DMS 273 (cell line): ENCODE measurements at regions not wholly inside any gene's neighbourhood (a gene's known extent, or its start where the extent isn't known, plus 50 kb on each side); places are given as distances from the start of the nearest gene placed in this dataset.

Experiments
- DNase-seq: peaks from one replicate; lab custom pipeline; 2025; ENCODE audit not compliant: unreplicated experiment; lab: John Stamatoyannopoulos, UW

DNA sequence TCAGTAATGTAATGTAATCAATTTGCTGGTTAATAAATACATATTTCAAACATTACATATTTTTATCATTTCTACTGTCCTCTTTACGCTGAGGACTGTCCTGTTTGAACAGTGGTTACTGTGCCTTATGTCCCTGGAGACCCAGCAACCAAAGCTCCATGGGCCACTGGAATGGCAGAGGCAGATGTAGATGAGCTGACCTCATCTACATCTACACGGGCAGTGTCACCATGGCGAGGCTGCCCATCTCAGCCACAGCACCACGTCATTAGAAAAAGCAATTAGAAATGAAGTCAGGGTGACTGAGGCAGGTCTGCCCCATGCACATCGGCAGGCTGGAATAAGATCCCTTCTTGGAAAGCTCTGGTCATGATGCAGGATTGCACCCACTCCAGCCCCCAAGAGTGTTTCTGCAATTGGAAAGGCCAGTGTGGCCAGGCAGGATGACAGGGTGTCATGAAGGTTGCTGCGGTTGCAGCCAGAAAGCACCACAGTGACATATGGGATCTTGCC is 237.5 kb downstream of the NDUFA10 start:
- DNase-seq = no peak

DNA sequence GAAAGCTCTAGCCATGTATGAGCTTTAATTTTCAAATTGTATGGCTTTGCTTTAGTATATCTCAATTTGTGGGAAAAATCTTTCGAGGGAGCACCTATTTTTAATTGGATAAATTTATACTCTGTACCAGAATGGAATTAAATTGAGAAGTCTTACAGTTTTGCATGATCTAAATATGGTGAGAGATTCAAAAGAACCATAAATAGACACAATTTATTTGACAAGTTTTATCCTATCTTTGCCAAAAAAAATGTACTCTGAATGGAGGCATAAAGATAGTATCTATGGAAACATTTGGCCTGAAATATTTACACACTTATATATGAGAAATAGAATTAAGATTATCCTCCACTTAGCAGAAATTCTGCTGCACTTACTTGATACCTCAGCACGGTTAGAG is 238.4 kb downstream of the NDUFA10 start:
- no peak for DNase-seq

DNA sequence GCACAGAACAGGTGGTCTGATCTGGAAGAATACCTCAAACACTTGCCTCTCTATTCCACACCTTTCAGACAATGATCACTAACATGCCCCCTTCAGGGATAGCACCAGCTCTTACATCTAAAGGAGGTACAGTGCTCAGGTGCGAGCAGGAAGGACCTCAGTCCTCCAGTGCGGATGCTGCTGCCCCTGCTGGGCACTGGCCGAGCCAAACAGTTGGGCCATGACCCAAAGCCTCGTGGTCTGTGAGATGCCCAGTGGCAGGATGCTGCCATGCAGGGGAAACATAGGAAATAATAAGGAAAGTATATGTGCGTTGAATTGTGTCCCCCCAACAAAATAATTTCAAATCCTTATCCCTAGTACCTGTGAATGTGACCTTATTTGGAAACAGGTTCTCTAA is 243.7 kb downstream of the NDUFA10 start:
- no peak for DNase-seq

DNA sequence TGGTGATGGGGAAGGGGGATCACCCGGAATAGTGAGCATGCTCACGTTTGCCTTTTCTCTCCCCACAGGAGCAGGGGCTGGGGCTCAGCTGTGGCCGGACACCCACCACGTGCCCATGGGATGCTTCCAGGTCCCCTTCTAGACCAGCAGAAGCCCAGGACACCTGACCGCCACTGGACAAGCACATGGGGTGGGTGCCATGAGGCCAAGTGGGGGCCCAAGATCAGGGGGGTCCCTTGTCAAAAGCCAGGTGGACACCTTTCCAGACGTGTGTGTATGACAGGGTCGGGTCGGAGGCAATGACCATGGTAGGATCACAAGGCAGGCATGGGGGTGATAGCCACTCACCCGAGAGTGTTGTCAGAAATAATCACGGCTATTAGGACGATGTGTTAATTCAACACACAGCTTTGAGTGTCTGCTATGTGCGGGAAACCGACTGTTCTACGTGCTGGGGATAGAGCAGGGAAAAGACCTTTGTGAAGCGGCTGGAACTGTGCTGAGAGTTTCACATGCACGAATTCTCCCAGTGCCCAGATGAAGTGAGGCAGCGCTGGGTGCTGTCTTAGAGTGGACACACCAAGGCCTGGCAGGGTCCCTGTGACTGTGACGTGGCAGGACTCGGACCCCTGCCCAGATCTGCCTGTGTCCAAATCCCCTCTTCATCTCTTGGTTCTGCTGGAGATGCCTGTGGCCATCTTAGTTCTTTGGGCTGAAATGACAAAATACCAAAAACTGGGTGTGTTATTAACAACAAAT is 244.7 kb downstream of the NDUFA10 start:
- no peak for DNase-seq

DNA sequence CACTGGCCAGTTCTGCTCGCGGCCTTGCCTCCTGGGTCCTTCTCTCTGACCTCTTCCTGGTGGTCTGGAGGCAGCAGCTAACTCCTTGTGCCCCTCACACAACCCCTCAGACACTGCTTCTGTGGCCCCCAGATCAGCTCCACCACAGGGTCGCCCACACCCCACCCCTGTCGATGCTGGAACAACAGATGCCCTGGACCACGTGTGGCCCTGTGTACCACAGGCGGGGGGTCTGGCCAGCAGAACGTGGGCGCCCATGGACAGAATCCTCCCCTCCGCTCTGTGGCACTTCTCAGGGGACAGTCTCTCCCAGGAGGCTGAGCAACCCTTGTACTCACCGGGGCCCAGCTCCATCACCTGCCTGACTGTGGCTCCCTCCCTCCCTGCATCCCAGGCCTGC is 245.6 kb downstream of the NDUFA10 start:
- no peak for DNase-seq

DNA sequence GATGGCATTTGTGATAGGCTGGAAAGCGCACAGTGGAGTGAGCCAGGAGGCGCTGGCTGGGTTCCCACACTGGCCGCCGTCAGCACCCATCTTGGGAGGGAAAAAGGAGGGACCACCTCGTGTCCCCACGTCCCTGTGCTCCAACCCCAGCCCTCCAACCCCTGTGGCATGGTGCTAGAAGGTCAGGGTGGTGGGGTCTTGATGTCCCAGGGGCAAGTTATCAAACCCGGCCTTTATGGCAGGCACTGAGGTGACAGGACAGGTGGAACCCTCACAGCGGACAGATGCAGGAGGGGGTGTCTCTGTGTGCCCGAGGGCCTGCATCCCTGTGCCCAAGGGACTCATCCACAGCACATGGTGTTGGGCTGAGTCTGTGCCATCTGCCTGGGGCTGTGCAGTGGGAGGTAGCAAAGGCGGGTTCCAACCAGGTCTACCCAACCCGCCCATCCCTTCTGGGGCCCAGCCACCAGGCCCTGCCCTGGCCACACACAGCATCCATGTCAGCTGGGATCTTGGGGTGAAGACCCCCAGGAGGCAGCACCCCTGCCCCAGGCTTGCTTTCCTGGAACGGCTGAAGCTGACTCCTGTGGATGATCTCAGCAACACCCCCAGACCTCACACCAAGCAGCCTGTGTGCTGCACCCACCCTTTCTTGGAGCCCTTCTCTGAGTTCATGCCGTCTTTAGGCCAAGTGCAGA is 246.1 kb downstream of the NDUFA10 start:
- DNase-seq = peak; percentile 28

DNA sequence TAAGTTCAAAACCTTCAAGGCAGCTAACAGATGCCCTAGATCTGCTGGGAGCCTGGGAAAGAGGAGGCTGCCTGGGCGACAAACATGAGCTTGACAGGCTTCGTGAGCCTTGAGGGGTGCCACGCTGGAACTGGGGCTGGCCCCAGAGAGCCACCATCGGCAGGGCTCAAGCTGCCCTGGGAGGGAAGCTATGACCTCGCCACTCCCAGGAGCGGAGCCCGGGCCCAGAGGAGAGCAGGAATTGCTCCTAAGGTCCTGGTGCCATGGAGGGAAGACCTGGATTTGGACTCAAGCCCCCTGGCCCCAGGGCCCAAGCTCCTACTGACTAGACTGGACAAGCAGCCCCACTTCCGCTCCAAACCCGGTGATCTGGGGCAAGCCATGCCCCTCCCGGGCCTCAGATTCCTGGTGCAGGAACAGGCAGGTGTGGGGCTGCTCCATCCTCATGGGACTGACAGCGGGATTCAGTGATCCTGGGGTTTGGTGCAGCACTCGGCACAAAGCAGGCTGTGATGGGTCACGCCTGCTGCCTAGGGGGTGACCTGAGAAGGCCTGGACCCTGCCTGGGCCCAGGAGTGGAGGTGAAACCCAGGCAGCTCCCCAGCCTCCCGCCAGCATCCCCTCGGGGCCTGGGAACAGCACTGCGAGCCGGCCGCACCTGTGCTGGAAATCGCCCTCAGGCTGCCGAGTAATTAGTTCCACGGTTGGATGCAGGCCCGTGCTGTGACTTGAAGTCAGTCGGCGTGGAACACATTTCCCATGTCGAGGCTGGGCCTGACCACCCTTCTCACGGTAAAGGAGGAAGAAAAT is 246.9 kb downstream of the NDUFA10 start:
- DNase-seq = no peak

DNA sequence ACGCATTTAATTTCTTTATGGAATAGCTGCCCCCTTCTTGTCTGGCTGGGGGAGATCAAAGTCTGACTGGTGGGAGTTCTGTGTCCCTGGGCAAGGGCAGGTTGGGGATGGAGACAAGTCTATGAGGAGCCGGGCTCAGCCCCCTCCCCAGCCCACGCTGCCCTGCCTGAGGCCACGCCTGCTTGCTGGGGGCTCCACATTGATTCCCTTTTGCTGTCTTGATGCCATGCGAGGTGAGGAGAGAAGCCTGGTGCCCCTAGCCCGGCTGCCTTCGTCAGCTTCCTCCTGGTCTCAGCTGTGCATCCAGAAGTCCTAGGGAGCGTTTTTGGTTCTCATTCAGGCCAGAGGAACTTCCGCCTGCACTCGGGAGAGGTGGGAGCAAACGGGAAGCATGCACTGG is 247.9 kb downstream of the NDUFA10 start:
- DNase-seq = no peak

DNA sequence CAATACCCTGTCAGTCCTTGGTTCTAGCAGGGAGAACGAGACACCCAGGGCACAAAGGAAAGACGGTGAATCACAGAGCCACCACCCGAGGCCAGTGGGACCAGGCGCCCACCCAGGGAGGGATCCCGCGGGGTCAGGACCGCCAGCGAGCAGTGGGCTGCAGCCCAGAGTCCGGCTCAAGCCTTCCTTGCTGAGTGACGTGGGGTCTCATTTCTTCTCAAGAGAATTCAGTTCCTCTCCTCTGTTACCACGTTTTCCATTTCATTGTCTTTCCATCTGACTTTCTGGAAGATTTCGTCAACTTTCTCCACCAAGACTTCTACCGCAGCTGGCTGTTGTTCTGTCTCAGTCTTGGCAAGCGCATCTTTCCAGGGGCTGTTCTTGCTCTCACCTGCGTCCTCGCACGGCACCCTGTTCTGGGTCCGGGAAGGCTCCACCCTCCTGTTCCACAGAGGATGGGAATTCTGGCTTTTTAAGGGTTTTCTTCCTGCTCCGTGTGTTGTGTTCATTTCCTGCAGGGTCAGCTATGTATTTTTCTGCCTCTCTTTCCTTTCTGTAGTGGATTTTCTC is 248.6 kb downstream of the NDUFA10 start:
- no peak for DNase-seq

DNA sequence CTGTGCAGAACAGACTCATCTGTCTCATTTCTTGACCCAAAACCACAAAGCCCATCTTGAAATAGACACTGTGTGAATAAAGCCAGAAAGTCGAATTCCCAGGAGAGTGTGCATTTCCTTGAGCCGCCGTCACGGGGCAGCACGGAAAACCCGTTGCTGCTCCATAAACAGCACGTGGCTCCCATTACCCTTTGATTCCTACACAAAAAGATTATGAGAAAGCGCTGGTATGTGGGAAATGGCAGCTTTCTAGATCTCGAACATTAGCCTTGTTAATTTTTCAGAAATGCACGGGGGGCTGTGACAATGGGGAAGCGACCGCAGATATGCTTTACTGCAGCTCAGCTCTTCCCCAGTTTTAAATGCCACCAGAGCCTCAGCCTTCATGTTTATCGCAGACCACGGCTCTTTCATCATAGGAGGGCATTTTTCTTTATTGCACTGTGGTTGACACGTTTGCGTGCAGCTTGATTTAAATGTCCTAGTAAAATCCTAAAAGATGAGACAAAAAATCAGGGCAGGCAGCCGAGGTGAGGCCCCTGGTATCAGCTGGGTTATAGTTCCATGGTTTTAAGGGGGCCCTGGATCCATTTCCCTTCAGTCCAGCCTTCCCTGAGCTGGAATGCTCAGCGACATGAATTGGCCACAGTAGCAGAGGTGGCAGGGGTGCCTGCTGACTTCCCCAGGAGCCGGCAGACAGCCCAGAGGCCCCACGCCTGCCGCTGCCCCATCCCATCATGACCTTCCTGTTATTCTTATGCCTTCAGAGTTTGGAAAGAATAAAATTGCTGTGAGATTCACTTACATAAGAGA is 249.3 kb downstream of the NDUFA10 start:
- no peak for DNase-seq

DNA sequence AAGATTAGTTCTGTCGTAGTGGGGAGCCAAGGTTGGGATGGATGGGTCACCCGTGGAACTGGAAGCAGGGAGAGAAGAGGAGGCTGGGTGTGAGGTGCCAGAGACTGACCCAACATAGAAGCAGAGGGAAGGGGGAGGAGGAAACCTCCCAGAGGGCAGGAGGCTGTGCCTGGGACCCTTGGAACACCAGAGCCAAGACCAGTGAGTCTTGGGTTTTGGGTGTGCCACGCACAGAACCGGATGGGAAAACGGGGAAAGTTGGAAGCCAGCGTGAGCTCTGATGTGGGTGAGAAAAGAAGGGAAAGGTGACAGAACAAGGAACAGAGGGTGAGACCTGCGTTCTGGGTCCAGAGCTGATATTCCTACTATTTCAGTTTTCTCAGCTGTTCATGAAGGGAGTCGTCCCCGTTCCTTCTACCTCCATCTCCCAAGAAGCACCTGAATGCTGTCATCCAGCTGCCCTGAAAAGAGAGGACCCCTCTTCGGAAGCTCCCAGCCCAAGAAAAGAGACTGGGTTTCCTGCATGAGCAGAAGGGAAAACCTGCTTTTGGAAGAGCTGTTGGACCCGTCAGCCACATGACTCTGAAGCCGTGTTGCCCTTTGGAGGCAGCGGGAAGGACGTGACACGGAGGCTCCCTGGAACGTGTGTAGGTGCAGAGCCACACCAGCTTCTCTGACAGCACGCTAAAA is 250.1 kb downstream of the NDUFA10 start:
- no peak for DNase-seq

DNA sequence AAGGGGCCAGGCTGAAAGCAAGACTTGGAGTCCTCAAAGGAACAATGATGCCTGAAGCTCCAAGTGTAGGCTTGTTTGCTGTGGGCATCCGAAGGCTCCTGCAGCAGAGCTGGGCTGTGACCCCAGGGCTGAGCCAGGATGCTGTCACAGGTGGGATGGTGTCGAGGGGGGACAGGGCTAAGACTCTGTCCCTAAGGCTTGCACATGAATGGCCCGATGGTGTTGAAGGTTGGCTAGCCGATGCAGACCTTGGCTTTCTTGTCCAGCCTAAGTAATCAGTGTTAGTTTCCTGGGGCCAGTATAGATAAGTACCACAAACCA is 251.0 kb downstream of the NDUFA10 start:
- DNase-seq = no peak

DNA sequence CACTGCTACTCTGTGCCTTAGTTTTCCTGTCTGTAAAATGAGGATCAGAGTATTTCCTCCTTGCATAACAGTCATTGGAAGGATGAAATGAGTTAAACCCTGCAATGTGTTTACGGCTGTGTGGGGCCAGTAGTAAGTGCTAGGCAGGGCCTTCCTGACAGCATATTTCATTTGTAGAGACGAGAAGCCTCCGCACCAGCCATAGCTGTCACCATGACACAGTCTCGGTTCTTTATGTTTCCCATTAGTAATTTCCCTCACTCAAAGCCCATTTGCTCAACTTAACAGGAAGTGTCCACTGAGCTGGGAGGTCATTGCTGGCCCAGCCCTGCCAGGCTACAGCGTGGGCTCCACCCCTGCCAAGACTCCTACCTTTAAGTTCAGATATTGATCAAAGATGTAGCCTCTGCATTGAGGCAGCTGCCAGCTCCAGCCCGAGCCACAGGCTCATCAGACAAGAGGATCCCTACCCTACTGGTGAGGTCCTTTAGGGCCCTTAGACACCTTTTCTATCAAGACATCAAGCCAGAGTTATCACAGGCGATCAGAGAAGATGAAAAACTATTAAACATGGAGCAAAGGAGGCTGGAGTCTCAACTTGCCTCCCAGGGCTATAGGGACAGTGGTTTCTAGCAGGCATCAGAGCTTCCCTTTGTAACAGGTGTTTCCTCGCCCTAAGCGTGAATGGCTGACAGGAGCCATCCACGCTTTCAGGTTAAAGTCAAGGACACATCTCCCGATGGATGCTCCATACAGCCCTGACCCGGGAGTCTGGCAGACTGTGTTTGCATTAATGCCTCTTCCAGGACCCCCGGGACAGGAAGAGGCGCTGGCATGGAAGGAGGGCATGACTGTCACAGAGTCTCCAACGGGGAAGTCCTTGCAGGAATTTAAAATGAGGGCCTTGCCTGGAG is 251.7 kb downstream of the NDUFA10 start:
- DNase-seq = no peak

DNA sequence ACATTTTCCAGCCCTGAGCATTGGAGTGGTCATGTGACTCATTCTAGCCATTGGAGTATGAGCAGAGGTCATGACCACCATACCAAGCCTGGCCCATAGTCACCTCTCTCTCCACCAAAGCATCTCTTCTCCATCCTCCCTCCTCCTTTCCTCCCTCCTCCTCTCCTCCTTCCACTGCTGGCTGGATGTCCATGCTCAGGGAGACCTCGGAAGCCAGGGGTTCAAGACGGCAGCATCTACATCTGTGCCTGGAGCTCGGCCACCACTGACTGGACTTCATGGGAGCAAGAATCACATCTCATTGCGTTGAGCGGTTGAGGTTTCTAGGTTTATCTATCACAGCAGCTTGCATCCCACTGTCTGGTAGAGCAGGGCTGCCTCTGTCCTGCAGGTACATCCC is 252.4 kb downstream of the NDUFA10 start:
- DNase-seq = no peak

DNA sequence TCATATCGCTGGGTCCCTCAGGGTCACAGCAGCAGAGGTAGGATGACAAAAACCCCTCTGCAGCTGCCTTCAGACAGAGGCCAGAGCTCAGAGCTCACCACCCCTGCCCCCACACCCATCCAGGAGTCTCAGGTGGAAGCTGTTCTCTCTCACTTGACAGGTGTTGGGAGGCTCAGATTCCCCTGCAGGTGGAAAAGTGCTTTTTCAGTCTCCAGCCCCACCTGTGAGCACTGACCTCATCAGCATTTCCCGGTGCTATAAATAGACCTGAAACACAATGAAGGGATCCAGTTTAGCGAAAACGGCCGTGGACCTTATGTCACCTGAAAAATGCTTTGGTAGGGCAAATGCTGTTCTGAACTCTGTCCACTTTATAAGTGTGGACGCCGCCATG is 254.9 kb downstream of the NDUFA10 start:
- no peak for DNase-seq

DNA sequence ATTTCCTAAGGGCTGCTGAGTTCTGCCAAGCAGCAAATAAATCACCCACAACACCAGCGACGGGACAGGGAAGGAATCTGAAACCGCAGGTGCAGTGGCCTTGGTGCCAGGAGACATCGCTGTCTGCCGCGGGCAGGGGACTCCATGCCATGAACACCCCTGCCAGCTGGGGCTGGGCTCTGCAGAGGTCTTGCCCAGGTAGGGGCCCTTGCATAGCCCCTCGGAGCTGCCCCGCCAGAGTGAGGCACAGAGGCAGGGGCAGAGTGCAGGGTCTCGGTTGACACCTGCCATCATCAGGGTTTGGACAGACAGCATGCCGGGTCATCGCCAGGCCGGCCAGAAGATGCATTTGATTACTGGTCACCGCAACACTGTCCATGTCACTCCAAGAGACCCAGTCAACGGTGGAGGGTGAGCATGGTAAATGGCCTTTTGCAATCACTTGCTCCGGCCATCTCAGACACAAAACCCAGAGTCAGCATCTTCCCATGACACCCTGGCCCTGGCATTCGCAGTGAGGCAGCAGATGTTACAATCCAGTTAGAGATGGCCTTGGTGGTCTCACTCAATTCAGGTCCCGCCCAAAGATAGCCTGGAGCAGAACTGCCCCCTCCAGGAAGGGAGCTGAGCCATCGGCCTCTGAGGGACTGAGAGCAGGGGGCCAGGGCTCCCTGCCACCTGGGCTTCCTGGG is 255.4 kb downstream of the NDUFA10 start:
- DNase-seq = no peak

DNA sequence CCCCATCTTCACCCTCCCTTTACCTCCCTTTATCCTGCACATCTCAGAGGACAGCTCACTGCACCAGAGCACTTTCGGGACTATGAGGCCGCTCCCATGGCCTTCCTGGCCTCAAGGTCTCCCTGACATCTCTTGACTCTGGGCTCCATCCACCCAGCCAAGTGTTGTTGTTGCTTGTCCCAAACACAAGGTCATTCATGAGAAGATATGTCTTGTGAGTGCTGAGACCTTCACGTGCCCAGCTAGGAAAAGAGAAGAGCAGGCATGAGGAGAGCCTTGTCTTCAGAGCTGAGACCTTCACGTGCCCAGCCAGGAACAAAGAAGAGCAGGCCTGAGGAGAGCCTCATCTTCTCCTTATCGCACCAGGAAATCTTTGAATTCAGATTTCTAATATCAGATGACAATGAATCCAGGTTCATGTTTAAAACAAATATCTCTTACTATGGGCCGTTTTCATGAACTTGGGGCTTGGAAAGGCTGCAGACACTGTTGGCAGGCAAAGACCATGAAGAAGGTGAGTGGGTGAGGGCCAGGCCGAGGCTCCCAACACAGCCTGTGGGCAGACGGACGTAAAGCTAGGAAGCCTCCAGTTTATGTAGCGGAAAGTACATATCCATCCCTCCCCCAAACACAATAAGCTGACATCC is 256.1 kb downstream of the NDUFA10 start:
- no peak for DNase-seq
